ENCODE measurements at regions not wholly inside any gene's neighbourhood (a gene's known extent, or its start where the extent isn't known, plus 50 kb on each side); places are given as distances from the start of the nearest gene placed in this dataset.

DNA sequence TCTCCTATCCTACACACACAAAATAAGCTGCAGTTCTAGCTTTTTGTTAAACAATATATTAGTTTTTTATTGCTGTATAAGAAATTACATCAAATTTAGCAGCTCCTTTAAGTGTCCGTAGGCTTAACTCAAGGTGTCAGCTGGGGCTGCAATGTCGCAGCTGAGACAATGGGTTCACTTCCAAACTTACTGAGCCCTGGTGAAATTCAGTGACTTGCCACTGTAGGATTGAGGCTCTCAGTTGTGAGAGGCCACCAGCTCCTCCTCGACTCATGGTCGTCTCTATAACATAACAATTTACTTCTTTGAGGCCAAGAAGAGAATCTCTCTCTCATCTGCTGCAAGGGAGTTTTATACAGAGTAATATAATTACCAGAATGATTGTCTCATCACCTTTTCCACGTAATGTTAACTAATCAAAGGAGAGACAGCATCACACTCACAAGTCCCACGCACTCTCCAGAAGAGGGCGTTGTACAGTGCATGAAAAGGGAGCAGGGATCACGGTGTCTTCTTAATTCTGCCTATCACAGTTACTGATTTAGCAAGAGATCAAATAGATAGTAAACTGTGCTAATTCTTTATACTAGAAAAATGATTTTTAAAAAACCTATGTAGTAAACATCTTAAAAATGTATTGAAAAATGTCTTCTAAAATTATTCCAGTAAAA, 735.6 kb upstream of the GBE1 start:
- Histone ChIP-seq H3K36me3 (no peaks in the 10 kb centered on the region), H3K4me1 (no peaks in the 10 kb centered on the region), H3K27me3 (no peaks in the 10 kb centered on the region), H3K9me3 (no peaks in the 10 kb centered on the region), H3K4me3 (no peak overlapping the region), H3K27ac (no peak overlapping the region)
- WGBS, 2 donors: 53 to 70% methylated on average over 7 to 8 of the region's 8 CpGs
- TF ChIP-seq POLR2A (IDR thresholded peaks at IDR 0.05): no peak
- TF ChIP-seq, protein P1, sequence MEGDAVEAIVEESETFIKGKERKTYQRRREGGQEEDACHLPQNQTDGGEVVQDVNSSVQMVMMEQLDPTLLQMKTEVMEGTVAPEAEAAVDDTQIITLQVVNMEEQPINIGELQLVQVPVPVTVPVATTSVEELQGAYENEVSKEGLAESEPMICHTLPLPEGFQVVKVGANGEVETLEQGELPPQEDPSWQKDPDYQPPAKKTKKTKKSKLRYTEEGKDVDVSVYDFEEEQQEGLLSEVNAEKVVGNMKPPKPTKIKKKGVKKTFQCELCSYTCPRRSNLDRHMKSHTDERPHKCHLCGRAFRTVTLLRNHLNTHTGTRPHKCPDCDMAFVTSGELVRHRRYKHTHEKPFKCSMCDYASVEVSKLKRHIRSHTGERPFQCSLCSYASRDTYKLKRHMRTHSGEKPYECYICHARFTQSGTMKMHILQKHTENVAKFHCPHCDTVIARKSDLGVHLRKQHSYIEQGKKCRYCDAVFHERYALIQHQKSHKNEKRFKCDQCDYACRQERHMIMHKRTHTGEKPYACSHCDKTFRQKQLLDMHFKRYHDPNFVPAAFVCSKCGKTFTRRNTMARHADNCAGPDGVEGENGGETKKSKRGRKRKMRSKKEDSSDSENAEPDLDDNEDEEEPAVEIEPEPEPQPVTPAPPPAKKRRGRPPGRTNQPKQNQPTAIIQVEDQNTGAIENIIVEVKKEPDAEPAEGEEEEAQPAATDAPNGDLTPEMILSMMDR (IDR thresholded peaks at IDR 0.05): peak in 2 of 6 experiments; percentile 5 to 11
- no peak for DNase-seq
- intact Hi-C loops (cut with DNase I): no loop called here

DNA sequence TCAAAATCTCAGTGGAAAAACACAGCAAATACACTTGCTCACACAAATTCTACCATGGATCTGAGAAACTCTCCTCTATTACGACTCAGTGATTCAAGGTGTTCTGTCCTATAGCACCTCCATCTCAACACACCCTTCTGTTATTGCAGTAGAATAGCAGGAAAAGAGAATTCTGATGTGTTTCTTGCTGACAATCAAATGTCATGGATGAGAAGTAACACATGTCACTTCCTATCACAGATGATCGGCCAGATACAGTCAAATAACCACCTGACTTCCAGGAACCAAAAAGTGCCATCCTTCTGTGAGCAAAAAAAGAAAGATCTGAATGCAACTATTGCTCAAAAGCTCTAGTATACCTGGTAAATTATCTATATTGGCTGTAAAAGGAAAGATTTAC, 734.2 kb upstream of the GBE1 start:
- intact Hi-C loops (cut with DNase I): no loop called here
- no peaks in the 10 kb centered on the region for H3K27me3 ChIP-seq
- no peak overlapping the region for H3K27ac ChIP-seq
- no peaks in the 10 kb centered on the region for H3K9me3 ChIP-seq
- DNase-seq: no peak
- 61 to 85% methylated on average over 2 of the region's 2 CpGs for WGBS, 2 donors
- TF ChIP-seq POLR2A (IDR thresholded peaks at IDR 0.05): no peak
- TF ChIP-seq, protein P1 (IDR thresholded peaks at IDR 0.05): no peak
- H3K36me3 ChIP-seq: no peaks in the 10 kb centered on the region
- no peaks in the 10 kb centered on the region for H3K4me1 ChIP-seq
- no peak overlapping the region for H3K4me3 ChIP-seq

DNA sequence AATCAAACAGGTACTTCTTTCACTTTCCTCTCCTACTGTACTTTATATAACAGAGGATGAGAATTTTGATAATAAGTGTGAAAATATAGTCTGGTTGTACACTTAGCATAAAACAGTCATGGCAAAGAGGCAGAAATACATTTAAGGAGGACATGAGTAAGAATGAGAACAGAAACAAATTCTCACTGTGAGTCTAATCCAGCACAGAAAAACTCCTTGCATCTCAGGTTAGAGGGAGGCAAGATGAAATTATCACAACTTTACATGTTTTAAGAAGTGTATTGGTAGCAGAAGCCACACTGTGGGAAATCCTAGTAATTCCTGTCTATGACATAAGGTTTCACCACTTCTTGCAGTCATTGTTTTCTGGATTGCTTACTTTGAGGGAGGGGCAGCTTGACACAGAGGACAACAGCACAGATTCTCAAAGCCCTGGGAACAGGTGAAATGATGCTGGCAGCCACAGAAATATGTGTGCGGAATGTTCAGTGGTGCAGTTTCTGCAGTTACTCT, 733.6 kb upstream of the GBE1 start:
- no peak overlapping the region for H3K27ac ChIP-seq

DNA sequence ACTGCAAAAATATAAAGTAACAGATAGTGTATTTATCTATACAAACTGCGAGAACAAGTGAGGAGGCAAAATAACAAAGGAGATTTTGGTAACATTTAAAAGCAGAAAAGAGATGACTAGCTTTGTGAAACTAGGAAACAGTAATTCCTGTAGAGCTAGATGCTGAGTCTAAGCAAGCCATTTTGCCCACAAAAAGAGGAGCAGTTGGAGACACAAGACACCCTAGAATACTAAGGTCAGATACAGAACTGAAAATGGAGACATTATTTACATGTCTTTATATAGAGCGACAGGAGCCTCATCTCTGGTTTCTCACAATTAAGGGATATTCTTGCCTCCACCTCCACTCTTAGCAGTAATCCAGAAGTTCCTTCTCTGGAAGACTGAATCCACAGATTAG, 732.4 kb upstream of the GBE1 start:
- no peak overlapping the region for H3K27ac ChIP-seq
- no peaks in the 10 kb centered on the region for H3K4me1 ChIP-seq
- DNase-seq: no peak
- no peaks in the 10 kb centered on the region for H3K36me3 ChIP-seq
- no peak overlapping the region for H3K4me3 ChIP-seq
- TF ChIP-seq, protein P1 (IDR thresholded peaks at IDR 0.05): no peak
- no peak for TF ChIP-seq POLR2A (IDR thresholded peaks at IDR 0.05)
- intact Hi-C loops (cut with DNase I): no loop called here
- no peaks in the 10 kb centered on the region for H3K9me3 ChIP-seq
- no peaks in the 10 kb centered on the region for H3K27me3 ChIP-seq
- 76 to 84% methylated on average over 2 of the region's 2 CpGs for WGBS, 2 donors

More for the DNA sequence above, 733.6 kb upstream of the GBE1 start:
- no peak overlapping the region for H3K4me3 ChIP-seq
- WGBS, 2 donors: 93 to 100% methylated on average over 1 of the region's 1 CpG
- intact Hi-C loops (cut with DNase I): no loop called here
- DNase-seq: no peak
- H3K4me1 ChIP-seq: no peaks in the 10 kb centered on the region
- no peaks in the 10 kb centered on the region for H3K9me3 ChIP-seq
- TF ChIP-seq POLR2A (IDR thresholded peaks at IDR 0.05): no peak
- TF ChIP-seq, protein P1 (IDR thresholded peaks at IDR 0.05): no peak
- H3K27me3 ChIP-seq: no peaks in the 10 kb centered on the region
- H3K36me3 ChIP-seq: no peaks in the 10 kb centered on the region

DNA sequence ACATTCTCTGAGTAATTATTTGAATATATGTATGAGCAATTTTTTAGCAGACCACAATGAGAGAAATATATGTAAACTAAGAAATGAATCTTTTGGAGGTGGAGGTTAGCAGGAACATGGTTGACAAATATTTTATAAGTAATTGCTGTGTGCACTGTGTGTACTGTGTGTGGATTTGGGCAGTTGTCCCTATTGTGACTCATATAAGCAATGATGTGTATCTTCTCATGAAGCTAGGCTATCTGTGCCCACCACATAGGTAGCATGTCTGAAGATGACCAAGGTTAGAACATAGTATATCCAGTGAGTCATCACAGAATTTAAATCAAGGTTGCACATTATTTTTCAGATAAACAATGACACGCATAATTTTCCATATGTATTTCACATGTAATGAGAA, 713.9 kb upstream of the GBE1 start:
- intact Hi-C loops (cut with DNase I): no loop called here

More for the DNA sequence above, 713.9 kb upstream of the GBE1 start:
- no peak overlapping the region for H3K4me3 ChIP-seq
- WGBS, 2 donors: 91 to 95% methylated on average over 1 of the region's 1 CpG
- TF ChIP-seq POLR2A (IDR thresholded peaks at IDR 0.05): no peak
- TF ChIP-seq, protein P1 (IDR thresholded peaks at IDR 0.05): no peak
- no peaks in the 10 kb centered on the region for H3K36me3 ChIP-seq
- H3K9me3 ChIP-seq: no peaks in the 10 kb centered on the region
- H3K4me1 ChIP-seq: no peaks in the 10 kb centered on the region
- no peak for DNase-seq
- H3K27me3 ChIP-seq: no peaks in the 10 kb centered on the region
- no peak overlapping the region for H3K27ac ChIP-seq
